ENCODE measurements at regions not wholly inside any gene's neighbourhood (a gene's known extent, or its start where the extent isn't known, plus 50 kb on each side); places are given as distances from the start of the nearest gene placed in this dataset.
A peak's percentile ranks its signal among the peaks of the same experiment; 100 is the strongest.

DNA sequence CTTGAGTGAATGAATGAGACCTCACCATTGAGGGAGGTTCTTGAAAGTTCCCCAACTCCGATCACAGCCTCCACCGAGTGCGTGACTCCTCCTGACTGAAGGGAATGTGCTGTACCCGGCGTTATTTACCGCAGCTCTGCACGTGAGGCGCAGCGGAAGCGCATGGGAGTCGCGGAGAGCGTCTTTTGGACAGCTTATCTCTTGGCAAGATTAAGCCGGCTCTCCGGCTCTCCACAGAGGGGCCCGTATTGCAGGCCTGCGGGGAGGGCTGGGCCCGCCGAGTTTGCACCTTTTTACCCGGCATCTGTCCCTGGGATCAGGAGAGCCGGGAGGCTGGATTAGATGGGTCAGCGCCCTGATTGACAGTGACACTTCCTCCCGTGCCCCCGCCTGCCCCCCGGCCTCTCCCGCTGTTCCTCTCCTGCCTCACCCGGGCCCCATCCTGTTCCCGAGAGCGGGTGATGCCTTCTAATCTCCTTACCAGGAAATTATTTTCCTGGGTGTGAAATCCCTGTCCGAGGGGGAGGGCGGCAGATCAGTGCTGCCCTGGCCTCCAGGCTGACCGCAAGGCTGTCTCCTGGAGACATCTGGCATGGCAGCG is 176.3 kb downstream of the INHBB start:
- H3K27me3 ChIP-seq (ENCODE audit: control insufficient read depth in 2 of 2, insufficient read depth in 2 of 2, low read length in 2 of 2): peaks cover 17 to 62% of the 10 kb centered on the region in 2 experiments; a peak in 3 of 5 replicates
- H3K27ac ChIP-seq (ENCODE audit: extremely low read depth, low read depth, low read length): no peak overlapping the region
- no peaks in the 10 kb centered on the region for H3K9me3 ChIP-seq (replicated peaks; ENCODE audit: control insufficient read depth, insufficient read depth, low read depth, low read length)
- CTCF ChIA-PET (ENCODE audit: low intra/inter-chr PET ratio): no interaction called here
- H3K79me2 ChIP-seq (ENCODE audit: control insufficient read depth, insufficient read depth, low read length): no peaks in the 10 kb centered on the region
- no peaks in the 10 kb centered on the region for H3K36me3 ChIP-seq (ENCODE audit: control insufficient read depth, insufficient read depth, low read length)
- intact Hi-C loops (cut with micrococcal nuclease) (no loop called here), in situ Hi-C loops (cut with MboI) (no loop called here)
- DNase-seq (ENCODE audit: extremely low read depth in 1 of 4, low spot score in 3 of 4) (peak in 1 of 4 experiments; percentile 7), FAIRE-seq (no peak), ATAC-seq (peak; percentile 30; the same call in 2 of the 3 replicates)
- WGBS (ENCODE audit: insufficient coverage, low coverage, missing lambda C conversion rate): 3% methylated on average over 26 of the region's 33 CpGs
- peaks cover 0 to 5% of the 10 kb centered on the region in 2 experiments; a peak in 2 of 5 replicates for H3K4me1 ChIP-seq (replicated peaks in 1 of 2; ENCODE audit: control insufficient read depth in 2 of 2, insufficient read depth in 2 of 2, low read length in 2 of 2)
- BruUV-seq (replicated peaks): no TSS peak
- H2AFZ ChIP-seq (ENCODE audit: low read depth, low read length): no peak overlapping the region
- H3K4me3 ChIP-seq: no peak overlapping the region
- H3K9me1 ChIP-seq (ENCODE audit: control insufficient read depth, insufficient read depth, low read length): no peaks in the 10 kb centered on the region
- peak; percentile 61 for TF ChIP-seq BHLHE40 (IDR thresholded peaks at IDR 0.05; ENCODE audit: low read length)
- TF ChIP-seq ZKSCAN1 (IDR thresholded peaks at IDR 0.05; ENCODE audit: low read depth, low read length): no peak
- peak; percentile 36; the same call in 1 of the 2 replicates for TF ChIP-seq CXXC5 (CRISPR knock-in tag; IDR thresholded peaks at IDR 0.05)
- H3K4me2 ChIP-seq (ENCODE audit: insufficient read depth, low read length): no peak overlapping the region
- peaks cover 3% of the 10 kb centered on the region for H4K20me1 ChIP-seq (replicated peaks; ENCODE audit: control insufficient read depth, insufficient read depth, low read length)
- H3K9ac ChIP-seq (ENCODE audit: insufficient read depth in 1 of 2, low read depth in 2 of 2, low read length in 2 of 2): peak overlapping the region in 1 of 2 experiments; percentile 35; a peak in 1 of 4 replicates
- POLR2A ChIA-PET: no interaction called here

DNA sequence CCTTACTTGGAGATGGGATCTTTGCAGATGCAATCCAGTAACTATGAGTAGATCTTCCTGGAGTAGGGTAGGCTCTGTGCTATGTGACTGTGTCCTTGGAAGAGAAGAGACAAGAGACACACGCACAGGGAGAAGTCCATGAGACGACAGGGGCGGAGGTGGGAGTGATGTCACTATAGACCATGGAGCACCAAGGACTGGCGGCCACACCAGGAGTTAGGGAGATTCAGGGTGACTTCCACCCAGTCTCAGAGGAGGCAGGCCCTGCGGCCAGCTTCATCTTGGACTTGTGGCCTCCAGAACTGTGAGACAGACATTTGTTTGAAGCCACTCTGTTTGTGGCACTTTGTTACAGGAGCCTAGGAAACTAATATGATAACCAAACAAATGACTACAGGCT is 177.8 kb downstream of the INHBB start:
- Histone ChIP-seq H3K27ac (ENCODE audit: extremely low read depth, low read depth, low read length) (no peak overlapping the region), H3K36me3 (ENCODE audit: control insufficient read depth, insufficient read depth, low read length) (no peaks in the 10 kb centered on the region), H3K4me3 (no peak overlapping the region), H3K79me2 (ENCODE audit: control insufficient read depth, insufficient read depth, low read length) (no peaks in the 10 kb centered on the region), H3K4me1 (replicated peaks in 1 of 2; ENCODE audit: control insufficient read depth in 2 of 2, insufficient read depth in 2 of 2, low read length in 2 of 2) (peaks cover 0 to 5% of the 10 kb centered on the region in 2 experiments; a peak in 2 of 5 replicates), H2AFZ (ENCODE audit: low read depth, low read length) (no peak overlapping the region), H3K4me2 (ENCODE audit: insufficient read depth, low read length) (no peak overlapping the region), H3K9me3 (replicated peaks; ENCODE audit: control insufficient read depth, insufficient read depth, low read depth, low read length) (no peaks in the 10 kb centered on the region), H4K20me1 (replicated peaks; ENCODE audit: control insufficient read depth, insufficient read depth, low read length) (peaks cover 3% of the 10 kb centered on the region), H3K27me3 (ENCODE audit: control insufficient read depth in 2 of 2, insufficient read depth in 2 of 2, low read length in 2 of 2) (peaks cover 24 to 70% of the 10 kb centered on the region in 2 experiments; a peak in 3 of 5 replicates), H3K9ac (ENCODE audit: insufficient read depth in 1 of 2, low read depth in 2 of 2, low read length in 2 of 2) (no peak overlapping the region; a peak in 1 of 4 replicates), H3K9me1 (ENCODE audit: control insufficient read depth, insufficient read depth, low read length) (no peaks in the 10 kb centered on the region)
- 0% methylated on average over 5 of the region's 5 CpGs for WGBS (ENCODE audit: insufficient coverage, low coverage, missing lambda C conversion rate)
- TF ChIP-seq KLF10 (CRISPR knock-in tag; IDR thresholded peaks at IDR 0.05) (no peak), HMG20B (CRISPR knock-in tag; IDR thresholded peaks at IDR 0.05) (no peak)
- TF ChIP-seq, protein P1, sequence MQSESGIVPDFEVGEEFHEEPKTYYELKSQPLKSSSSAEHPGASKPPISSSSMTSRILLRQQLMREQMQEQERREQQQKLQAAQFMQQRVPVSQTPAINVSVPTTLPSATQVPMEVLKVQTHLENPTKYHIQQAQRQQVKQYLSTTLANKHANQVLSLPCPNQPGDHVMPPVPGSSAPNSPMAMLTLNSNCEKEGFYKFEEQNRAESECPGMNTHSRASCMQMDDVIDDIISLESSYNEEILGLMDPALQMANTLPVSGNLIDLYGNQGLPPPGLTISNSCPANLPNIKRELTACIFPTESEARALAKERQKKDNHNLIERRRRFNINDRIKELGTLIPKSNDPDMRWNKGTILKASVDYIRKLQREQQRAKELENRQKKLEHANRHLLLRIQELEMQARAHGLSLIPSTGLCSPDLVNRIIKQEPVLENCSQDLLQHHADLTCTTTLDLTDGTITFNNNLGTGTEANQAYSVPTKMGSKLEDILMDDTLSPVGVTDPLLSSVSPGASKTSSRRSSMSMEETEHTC (IDR thresholded peaks at IDR 0.05): no peak
- BruUV-seq (replicated peaks): no TSS peak
- ChIA-PET POLR2A (no interaction called here), CTCF (ENCODE audit: low intra/inter-chr PET ratio) (no interaction called here)
- in situ Hi-C loops (cut with MboI): no loop called here
- intact Hi-C loops (cut with micrococcal nuclease): no loop called here
- ATAC-seq: no peak
- FAIRE-seq: no peak
- DNase-seq (ENCODE audit: extremely low read depth in 1 of 4, low spot score in 3 of 4): no peak
